ENCODE measurements at regions not wholly inside any gene's neighbourhood (a gene's known extent, or its start where the extent isn't known, plus 50 kb on each side); places are given as distances from the start of the nearest gene placed in this dataset.

- ATAC-seq (ENCODE audit: low FRiP score) = no peak
- DNase-seq (ENCODE audit: low spot score) = no peak
- no peak for TF ChIP-seq CTCF (IDR thresholded peaks at IDR 0.05)
These were observed 76.3 kb upstream of the TBX3 start for GRCh38 chr12:114760151-114760877.

- no peak for DNase-seq (ENCODE audit: low spot score)
- no peak for TF ChIP-seq CTCF (IDR thresholded peaks at IDR 0.05)
- ATAC-seq (ENCODE audit: low FRiP score) = no peak
These were observed 75.7 kb upstream of the TBX3 start for GRCh38 chr12:114759635-114760034.

- TF ChIP-seq CTCF (IDR thresholded peaks at IDR 0.05) = no peak
- no peak for ATAC-seq (ENCODE audit: low FRiP score)
These were observed 73.8 kb upstream of the TBX3 start for GRCh38 chr12:114757684-114758325.

GRCh38 chr12:114752217-114752616, 68.2 kb upstream of the TBX3 start:
- no peak for ATAC-seq (ENCODE audit: low FRiP score)
- TF ChIP-seq CTCF (IDR thresholded peaks at IDR 0.05) = no peak
- no peak for DNase-seq (ENCODE audit: low spot score)

More at GRCh38 chr12:114757684-114758325, 73.8 kb upstream of the TBX3 start:
- DNase-seq (ENCODE audit: low spot score) = no peak

GRCh38 chr12:114751712-114752111, 67.7 kb upstream of the TBX3 start:
- no peak for TF ChIP-seq CTCF (IDR thresholded peaks at IDR 0.05)
- DNase-seq (ENCODE audit: low spot score) = no peak
- no peak for ATAC-seq (ENCODE audit: low FRiP score)

GRCh38 chr12:114750917-114751316, 66.9 kb upstream of the TBX3 start:
- DNase-seq (ENCODE audit: low spot score) = no peak
- no peak for TF ChIP-seq CTCF (IDR thresholded peaks at IDR 0.05)
- ATAC-seq (ENCODE audit: low FRiP score) = no peak

GRCh38 chr12:114749065-114749464, 65.1 kb upstream of the TBX3 start:
- DNase-seq (ENCODE audit: low spot score) (no peak), ATAC-seq (ENCODE audit: low FRiP score) (no peak)
- no peak for TF ChIP-seq CTCF (IDR thresholded peaks at IDR 0.05)

All from omental fat pad (tissue), 3 donors.